Activated CD8-positive, alpha-beta memory T cell treated with anti-CD3 and anti-CD28 coated beads, Interleukin-2, amount 10 ng/mL, durations not matched to agents 7 days and 5 days (primary cell): ENCODE measurements at regions not wholly inside any gene's neighbourhood (a gene's known extent, or its start where the extent isn't known, plus 50 kb on each side); places are given as distances from the start of the nearest gene placed in this dataset.

Experiments used
- ATAC-seq: fragments of 150-1000 bp; cut with Tn5 transposase; one replicate; pipeline ENCODE4 v1.10.0; 2021; ENCODE audit warnings: moderate library complexity
- CTCF ChIA-PET: fragments of 350-600 bp; sonication (Branson Sonifier 250); formaldehyde crosslinking; loops from one replicate; lab custom pipeline; 2021; ENCODE audit warnings: antibody characterized with exemption; lab: Charles Lee
- DNase-seq: peaks from one replicate; pipeline ENCODE4 v3.0.0-alpha.2; 2020
- H3K27ac Mint-ChIP-seq: one replicate; pipeline ENCODE4 v1.8.0; 2021; ENCODE audit warnings: mild to moderate bottlenecking, mixed read lengths
- H3K27me3 Mint-ChIP-seq: one replicate; pipeline ENCODE4 v1.8.0; 2021; ENCODE audit warnings: mixed read lengths
- H3K36me3 Mint-ChIP-seq: one replicate; pipeline ENCODE4 v1.8.0; 2021; ENCODE audit warnings: mild to moderate bottlenecking, mixed read lengths
- H3K4me1 Mint-ChIP-seq: one replicate; pipeline ENCODE4 v1.8.0; 2021; ENCODE audit warnings: mixed read lengths
- H3K4me3 Mint-ChIP-seq: one replicate; pipeline ENCODE4 v1.8.0; 2021; ENCODE audit warnings: mild to moderate bottlenecking, moderate library complexity, mixed read lengths
- H3K9me3 Mint-ChIP-seq: one replicate; pipeline ENCODE4 v1.8.0; 2022; ENCODE audit warnings: low read depth, mixed read lengths

- Mint-ChIP-seq H3K4me3 (no peak overlapping the region), H3K27me3 (peaks cover 26% of the 10 kb centered on the region), H3K27ac (no peak overlapping the region), H3K9me3 (no peaks in the 10 kb centered on the region), H3K4me1 (no peaks in the 10 kb centered on the region), H3K36me3 (no peaks in the 10 kb centered on the region)
- no peak for DNase-seq
- ATAC-seq: no peak
- CTCF ChIA-PET: no interaction called here
Observed at GRCh38 chr7:25384788-25385505, 156.7 kb upstream of the NPVF start.

GRCh38 chr7:25385506-25386136, 157.3 kb upstream of the NPVF start:
- peaks cover 25% of the 10 kb centered on the region for H3K27me3 Mint-ChIP-seq
- ATAC-seq (no peak), DNase-seq (no peak)
- no peak overlapping the region for H3K4me3 Mint-ChIP-seq
- no peak overlapping the region for H3K27ac Mint-ChIP-seq
- no peaks in the 10 kb centered on the region for H3K9me3 Mint-ChIP-seq
- H3K36me3 Mint-ChIP-seq: no peaks in the 10 kb centered on the region
- CTCF ChIA-PET: interaction anchor here (1.3 kb wide), 1 partner anchor 126 kb away, joined by 3 read pairs; no protein-coding TSS in a partner anchor
- H3K4me1 Mint-ChIP-seq: no peaks in the 10 kb centered on the region

DNA sequence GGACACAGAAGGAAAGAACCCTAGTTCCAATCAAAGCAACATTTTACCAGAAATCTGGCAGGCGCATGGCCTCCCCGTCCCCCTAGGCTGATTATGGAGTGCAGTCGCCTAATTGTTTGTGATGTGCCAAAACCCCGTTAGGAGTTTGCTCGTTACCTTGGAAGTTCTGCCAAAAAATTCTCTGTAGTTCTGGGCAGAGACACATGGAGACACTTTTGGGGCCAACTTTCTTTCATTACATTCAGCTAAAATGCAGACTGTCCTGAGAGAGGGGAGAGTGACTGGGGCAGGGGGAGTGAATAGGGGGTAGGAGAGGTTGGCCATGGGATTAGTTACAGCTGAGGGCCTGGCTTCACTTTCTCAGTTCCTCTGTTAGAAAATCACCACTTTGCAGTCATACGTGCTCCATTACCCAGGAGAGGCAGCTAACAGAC, 158.0 kb upstream of the NPVF start:
- DNase-seq: no peak
- H3K4me1 Mint-ChIP-seq: no peaks in the 10 kb centered on the region
- H3K4me3 Mint-ChIP-seq: no peak overlapping the region
- CTCF ChIA-PET: interaction anchor here (1.3 kb wide), 1 partner anchor 127 kb away, joined by 3 read pairs; no protein-coding TSS in a partner anchor
- H3K27me3 Mint-ChIP-seq: peaks cover 25% of the 10 kb centered on the region
- H3K9me3 Mint-ChIP-seq: no peaks in the 10 kb centered on the region
- H3K27ac Mint-ChIP-seq: no peak overlapping the region
- no peak for ATAC-seq
- H3K36me3 Mint-ChIP-seq: no peaks in the 10 kb centered on the region

GRCh38 chr7:25388681-25389080, 160.4 kb upstream of the NPVF start:
- CTCF ChIA-PET: interaction anchor here (0.6 to 5.2 kb wide), 5 partner anchors 103 to 178 kb away, joined by 3 to 51 read pairs (median 4); no protein-coding TSS in a partner anchor
- Mint-ChIP-seq H3K4me1 (no peaks in the 10 kb centered on the region), H3K27me3 (peaks cover 21% of the 10 kb centered on the region)

DNA sequence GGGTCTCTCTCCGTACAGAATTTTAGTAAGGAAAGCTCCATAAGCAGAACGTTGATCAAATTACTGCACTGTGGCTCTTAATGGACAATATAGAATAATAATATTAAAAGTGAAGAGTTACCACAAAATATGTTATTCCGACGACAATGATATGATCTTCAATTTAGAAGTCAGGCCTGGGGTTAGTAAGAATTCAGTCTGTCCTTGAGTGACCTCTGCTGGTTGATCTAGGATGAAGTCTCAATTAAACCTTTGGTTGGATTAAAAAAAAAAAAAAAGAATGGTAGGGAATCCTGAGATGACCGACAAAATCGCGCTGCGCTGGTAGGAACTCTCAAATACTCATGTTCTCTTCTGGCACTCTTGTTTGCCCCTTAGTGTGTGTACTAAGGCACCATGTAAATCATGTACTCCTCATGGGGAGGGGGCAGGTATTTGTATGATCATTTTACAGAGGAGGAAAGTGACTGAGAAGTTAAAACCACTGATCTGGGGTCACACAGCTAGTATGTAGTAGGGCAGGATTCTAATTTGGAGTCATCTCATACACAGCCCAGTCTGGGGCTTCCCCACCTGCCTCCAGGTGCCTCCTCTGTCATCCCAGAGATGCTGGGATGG, 161.3 kb upstream of the NPVF start:
- Mint-ChIP-seq H3K27me3 (peaks cover 23% of the 10 kb centered on the region), H3K4me3 (no peak overlapping the region)

More at GRCh38 chr7:25388681-25389080, 160.4 kb upstream of the NPVF start:
- H3K4me3 Mint-ChIP-seq: no peak overlapping the region
- no peak for DNase-seq
- H3K36me3 Mint-ChIP-seq: no peaks in the 10 kb centered on the region
- H3K27ac Mint-ChIP-seq: no peak overlapping the region
- H3K9me3 Mint-ChIP-seq: no peaks in the 10 kb centered on the region
- no peak for ATAC-seq

DNA sequence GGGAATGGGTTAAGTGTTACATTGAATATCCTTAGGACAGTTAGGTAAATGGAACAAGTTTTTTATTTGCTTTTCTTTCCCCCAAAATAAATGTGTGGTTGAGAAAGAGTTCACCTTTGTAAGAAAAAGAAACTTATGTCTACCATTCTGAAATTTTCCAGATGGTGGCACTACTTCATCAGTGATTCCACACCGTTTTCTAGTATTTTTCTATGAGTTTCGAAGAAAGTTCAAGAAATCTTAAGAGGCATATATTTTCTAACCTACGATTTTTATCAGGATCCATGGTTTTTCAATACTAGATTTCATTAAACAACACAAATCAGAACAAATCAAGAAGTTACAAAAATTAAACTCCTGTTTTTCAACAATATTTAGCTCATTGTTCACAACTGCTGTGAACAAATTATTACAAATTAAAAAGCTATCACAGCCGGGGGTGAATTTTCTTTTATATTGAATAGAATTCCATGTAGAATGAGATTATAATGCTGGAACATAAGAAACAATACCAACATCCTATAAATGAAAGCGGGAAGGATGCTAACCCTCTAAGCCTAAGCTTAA, 163.1 kb upstream of the NPVF start:
- Mint-ChIP-seq H3K4me3 (no peak overlapping the region), H3K27ac (no peak overlapping the region), H3K36me3 (no peaks in the 10 kb centered on the region), H3K9me3 (no peaks in the 10 kb centered on the region), H3K27me3 (peaks cover 29% of the 10 kb centered on the region), H3K4me1 (no peaks in the 10 kb centered on the region)
- ATAC-seq: no peak
- DNase-seq: no peak
- CTCF ChIA-PET: interaction anchor here (1.3 to 5.2 kb wide), 3 partner anchors 27 to 175 kb away, joined by 4 to 51 read pairs (median 4); no protein-coding TSS in a partner anchor

More for the DNA sequence above, 161.3 kb upstream of the NPVF start:
- CTCF ChIA-PET: interaction anchor here (0.6 to 5.2 kb wide), 5 partner anchors 104 to 177 kb away, joined by 3 to 51 read pairs (median 3); no protein-coding TSS in a partner anchor
- DNase-seq: no peak
- no peaks in the 10 kb centered on the region for H3K9me3 Mint-ChIP-seq
- H3K27ac Mint-ChIP-seq: no peak overlapping the region
- no peaks in the 10 kb centered on the region for H3K36me3 Mint-ChIP-seq
- H3K4me1 Mint-ChIP-seq: no peaks in the 10 kb centered on the region
- ATAC-seq: no peak

DNA sequence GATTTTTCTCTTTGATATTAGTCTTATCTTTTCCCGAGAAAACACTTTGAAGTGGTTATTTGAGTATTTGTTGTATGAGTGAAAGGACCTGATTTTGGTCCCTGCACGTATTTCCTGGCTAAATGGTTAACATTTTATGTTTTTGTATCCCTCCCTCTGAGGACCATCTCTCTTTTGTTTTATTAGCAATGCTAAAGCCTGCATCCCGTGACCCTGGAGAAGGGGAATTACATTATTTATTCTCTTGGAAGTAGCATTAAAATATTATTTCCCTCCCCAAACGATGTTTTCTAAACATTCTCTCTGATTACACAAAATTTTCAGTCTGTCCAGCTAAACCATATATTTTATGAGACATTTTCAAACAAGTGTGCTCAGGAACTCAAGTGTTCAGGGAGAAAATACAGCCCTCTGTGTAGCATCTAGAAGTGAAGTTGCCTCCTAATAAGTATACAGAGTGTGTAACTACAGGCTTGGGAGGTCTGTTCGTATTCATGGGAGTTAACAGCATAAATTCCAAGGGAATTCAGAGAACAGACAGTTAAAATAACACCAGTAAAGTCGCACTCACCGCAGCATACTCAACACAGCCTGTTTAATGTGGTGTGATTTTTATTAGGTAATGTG, 163.8 kb upstream of the NPVF start:
- Mint-ChIP-seq H3K4me1 (no peaks in the 10 kb centered on the region), H3K27ac (no peak overlapping the region), H3K4me3 (no peak overlapping the region), H3K36me3 (no peaks in the 10 kb centered on the region), H3K27me3 (peaks cover 29% of the 10 kb centered on the region), H3K9me3 (no peaks in the 10 kb centered on the region)
- CTCF ChIA-PET: interaction anchor here (1.3 to 5.2 kb wide), 4 partner anchors 26 to 175 kb away, joined by 3 to 51 read pairs (median 4); no protein-coding TSS in a partner anchor
- ATAC-seq (no peak), DNase-seq (no peak)

DNA sequence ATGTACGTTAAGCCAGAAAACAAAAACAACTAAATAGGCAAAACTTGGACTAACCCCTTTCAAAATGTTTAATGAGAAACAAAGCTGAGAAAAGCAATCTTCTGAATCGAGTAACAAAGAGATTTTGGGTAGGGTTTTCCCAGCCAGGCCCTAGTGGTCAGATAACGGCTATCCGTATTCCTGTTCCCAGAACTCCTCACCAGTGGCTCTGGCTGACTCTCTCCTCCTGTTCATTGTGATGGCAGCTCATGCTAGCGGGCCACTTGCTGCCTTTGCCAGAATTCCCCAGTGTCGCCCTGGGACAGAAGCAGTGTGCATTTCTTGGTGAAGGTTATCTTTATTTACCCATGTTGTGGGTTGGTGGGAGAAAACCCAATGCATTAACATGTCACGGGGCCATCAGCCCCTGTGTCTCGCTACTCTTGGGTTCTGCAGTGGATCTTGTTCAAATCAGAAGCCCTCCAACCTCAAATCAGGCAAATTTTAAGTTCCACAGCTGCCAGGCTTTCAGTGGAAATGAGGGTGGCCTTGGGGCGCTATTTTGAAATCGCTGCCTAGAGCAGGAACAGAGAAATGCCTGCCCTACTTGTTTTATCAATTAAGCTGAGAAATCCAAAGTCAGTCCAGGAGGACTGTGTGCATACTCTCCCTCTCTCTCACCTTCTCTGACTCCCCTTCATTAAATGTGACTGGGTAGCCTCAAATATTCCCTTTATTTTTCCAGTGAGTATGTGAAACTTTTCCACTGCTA, 164.5 kb upstream of the NPVF start:
- DNase-seq (no peak), ATAC-seq (no peak)
- H3K4me3 Mint-ChIP-seq: no peak overlapping the region
- H3K4me1 Mint-ChIP-seq: no peaks in the 10 kb centered on the region
- H3K36me3 Mint-ChIP-seq: no peaks in the 10 kb centered on the region
- peaks cover 29% of the 10 kb centered on the region for H3K27me3 Mint-ChIP-seq
- H3K27ac Mint-ChIP-seq: no peak overlapping the region
- CTCF ChIA-PET: interaction anchor here (1.3 to 5.2 kb wide), 3 partner anchors 25 to 174 kb away, joined by 3 to 51 read pairs (median 4); no protein-coding TSS in a partner anchor
- H3K9me3 Mint-ChIP-seq: no peaks in the 10 kb centered on the region

- no peak overlapping the region for H3K27ac Mint-ChIP-seq
- H3K36me3 Mint-ChIP-seq: no peaks in the 10 kb centered on the region
- ATAC-seq (no peak), DNase-seq (no peak)
- no peak overlapping the region for H3K4me3 Mint-ChIP-seq
- H3K4me1 Mint-ChIP-seq: no peaks in the 10 kb centered on the region
- CTCF ChIA-PET: interaction anchor here (2.0 kb wide), 1 partner anchor 169 kb away, joined by 7 read pairs; no protein-coding TSS in a partner anchor
- no peaks in the 10 kb centered on the region for H3K9me3 Mint-ChIP-seq
- peaks cover 19% of the 10 kb centered on the region for H3K27me3 Mint-ChIP-seq
Observed at GRCh38 chr7:25395976-25396375, 167.7 kb upstream of the NPVF start.

DNA sequence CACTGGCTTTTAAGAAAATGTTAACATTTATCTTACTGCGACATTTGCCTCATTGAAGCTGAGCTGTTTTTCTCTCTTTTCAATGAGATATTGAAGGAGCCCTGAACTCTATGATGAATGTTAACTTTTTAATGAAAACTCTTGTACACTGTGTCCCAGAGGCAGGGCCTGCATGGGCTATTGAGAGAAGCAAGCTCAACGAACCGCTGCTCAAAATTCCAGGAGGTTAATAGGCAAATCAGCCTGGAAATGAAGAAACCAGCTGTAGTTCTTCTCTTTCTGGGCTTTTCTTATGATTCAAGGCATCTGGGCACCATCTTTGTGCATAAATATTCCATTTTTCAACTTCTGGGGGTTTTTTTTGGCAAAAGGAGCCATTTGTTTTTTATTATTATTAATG, 168.4 kb upstream of the NPVF start:
- Mint-ChIP-seq H3K27me3 (peaks cover 19% of the 10 kb centered on the region), H3K4me3 (no peak overlapping the region), H3K36me3 (no peaks in the 10 kb centered on the region), H3K9me3 (no peaks in the 10 kb centered on the region), H3K4me1 (no peaks in the 10 kb centered on the region), H3K27ac (no peak overlapping the region)
- no peak for DNase-seq
- ATAC-seq: no peak
- CTCF ChIA-PET: no interaction called here

DNA sequence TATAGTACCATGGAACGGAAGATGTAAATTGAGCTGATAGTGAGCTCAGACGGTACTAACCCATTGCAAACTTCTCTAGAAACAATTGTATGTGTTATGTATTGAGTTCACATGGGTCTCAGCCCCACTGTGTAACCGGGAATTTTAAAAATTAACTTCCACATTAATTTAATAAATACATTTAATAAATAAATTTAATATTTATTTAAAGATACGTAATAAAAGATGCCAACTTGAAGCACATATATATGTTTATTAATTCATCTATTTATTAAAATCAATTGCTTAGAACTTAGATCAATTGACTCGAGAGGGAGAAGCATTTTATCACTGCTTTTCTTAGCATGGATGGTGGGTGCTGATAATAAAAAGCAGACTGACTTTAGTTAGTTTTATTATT, 170.1 kb upstream of the NPVF start:
- ATAC-seq (no peak), DNase-seq (no peak)
- Mint-ChIP-seq H3K27me3 (peaks cover 12% of the 10 kb centered on the region), H3K9me3 (no peaks in the 10 kb centered on the region), H3K27ac (no peak overlapping the region), H3K36me3 (no peaks in the 10 kb centered on the region), H3K4me1 (no peaks in the 10 kb centered on the region), H3K4me3 (no peak overlapping the region)
- CTCF ChIA-PET: interaction anchor here (0.5 kb wide), 1 partner anchor 1622 kb away, joined by 3 read pairs; no protein-coding TSS in a partner anchor
